ENCODE measurements at regions not wholly inside any gene's neighbourhood (a gene's known extent, or its start where the extent isn't known, plus 50 kb on each side); places are given as distances from the start of the nearest gene placed in this dataset.

GRCh38 chr7:109967406-109967805, 1123.5 kb upstream of the LRRN3 start:
- TF ChIP-seq ZNF549 (CRISPR knock-in tag; IDR thresholded peaks at IDR 0.05) (no peak), MXD4 (CRISPR knock-in tag; IDR thresholded peaks at IDR 0.05) (no peak), ZNF24 (IDR thresholded peaks at IDR 0.05) (no peak), XRCC5 (optimal IDR thresholded peaks at IDR 0.05; ENCODE audit: low read length) (no peak), TBP (CRISPR knock-in tag; IDR thresholded peaks at IDR 0.05) (no peak), ELF4 (CRISPR knock-in tag; IDR thresholded peaks at IDR 0.05; ENCODE audit: borderline replicate concordance) (no peak), FIP1L1 (IDR thresholded peaks at IDR 0.05; ENCODE audit: borderline replicate concordance, insufficient read depth, low read depth, low read length) (no peak), ATM (IDR thresholded peaks at IDR 0.05; ENCODE audit: borderline replicate concordance) (no peak), ZNF7 (CRISPR knock-in tag; IDR thresholded peaks at IDR 0.05) (no peak)
